ENCODE measurements at regions not wholly inside any gene's neighbourhood (a gene's known extent, or its start where the extent isn't known, plus 50 kb on each side); places are given as distances from the start of the nearest gene placed in this dataset.
"Not testable (repeated sequence)": the region's sequence is repeated elsewhere in the genome, so short reads cannot be mapped to it uniquely, and the experiment has no call there.

- DNase-seq, result no peak
Measured at GRCh38 chr2:53353135-53354114, 414.2 kb upstream of the CHAC2 start.

- DNase-seq, result no peak
Measured at GRCh38 chr2:53347269-53347668, 420.3 kb upstream of the CHAC2 start.

- DNase-seq, result no peak
Measured at GRCh38 chr2:53342248-53342647, 425.4 kb upstream of the CHAC2 start.

DNA sequence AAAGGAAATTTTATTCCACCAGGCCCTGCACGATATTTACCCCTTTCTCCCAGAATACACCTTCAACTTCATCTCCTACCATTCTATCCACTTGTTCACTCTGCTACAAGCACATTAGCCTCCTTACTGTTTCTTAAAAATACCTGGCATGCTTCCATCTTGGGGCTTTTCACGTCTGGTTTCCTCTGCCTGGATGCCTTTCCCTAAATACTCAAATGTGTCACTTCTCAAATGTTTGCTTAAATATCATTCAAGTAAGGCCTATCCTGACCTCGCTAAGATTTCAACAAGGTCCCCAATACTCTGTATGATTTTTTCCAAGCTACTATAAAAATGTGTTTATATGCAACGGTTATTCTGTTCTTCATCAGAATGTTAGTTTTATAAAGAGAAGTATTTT is 433.0 kb upstream of the CHAC2 start:
- DNase-seq, result no peak

DNA sequence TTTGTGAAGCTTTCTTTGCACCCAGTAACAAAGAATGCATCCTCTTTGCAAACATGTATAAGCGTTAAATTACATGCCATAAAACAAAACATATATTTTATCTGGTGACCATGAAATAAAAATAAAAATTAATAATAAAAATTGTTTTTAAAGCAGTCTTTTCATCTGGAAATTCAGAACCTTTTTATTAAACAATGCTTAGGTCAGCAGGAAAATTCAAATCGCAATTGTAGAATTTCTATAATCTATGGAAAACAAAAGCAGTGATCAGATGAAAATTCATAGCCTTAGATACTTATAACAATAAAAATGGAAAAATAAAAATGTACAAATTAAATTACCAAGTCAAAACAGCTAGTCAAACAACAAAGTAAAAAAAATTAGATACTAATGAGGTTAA is 435.9 kb upstream of the CHAC2 start:
- DNase-seq, result no peak

GRCh38 chr2:53317861-53318260 is 449.7 kb upstream of the CHAC2 start:
- no peak for DNase-seq

- DNase-seq, result no peak
Measured at GRCh38 chr2:53315149-53315548, 452.5 kb upstream of the CHAC2 start.

DNA sequence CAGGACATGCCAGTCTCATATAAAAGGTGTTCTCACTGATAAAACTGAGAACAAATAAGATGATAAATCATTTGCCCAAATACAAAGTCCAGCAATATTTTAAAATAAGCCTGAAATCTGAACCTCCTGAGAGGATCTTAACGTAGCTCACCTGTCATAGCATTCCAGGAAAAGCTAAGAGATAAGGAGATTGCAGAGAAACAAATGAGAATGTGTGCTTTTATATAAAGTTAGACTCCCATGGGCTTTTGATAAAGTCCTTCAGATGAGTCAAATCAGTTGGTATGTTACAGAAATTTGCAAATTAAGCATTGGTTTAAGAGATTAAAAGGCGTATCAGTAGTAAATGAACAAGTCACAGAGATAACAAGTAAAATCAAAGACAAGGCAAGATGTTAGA is 452.9 kb upstream of the CHAC2 start:
- DNase-seq, result no peak

GRCh38 chr2:53313644-53314043 is 454.0 kb upstream of the CHAC2 start:
- not testable (repeated sequence) for DNase-seq

GRCh38 chr2:53312721-53313120 is 454.9 kb upstream of the CHAC2 start:
- DNase-seq, result no peak

DNA sequence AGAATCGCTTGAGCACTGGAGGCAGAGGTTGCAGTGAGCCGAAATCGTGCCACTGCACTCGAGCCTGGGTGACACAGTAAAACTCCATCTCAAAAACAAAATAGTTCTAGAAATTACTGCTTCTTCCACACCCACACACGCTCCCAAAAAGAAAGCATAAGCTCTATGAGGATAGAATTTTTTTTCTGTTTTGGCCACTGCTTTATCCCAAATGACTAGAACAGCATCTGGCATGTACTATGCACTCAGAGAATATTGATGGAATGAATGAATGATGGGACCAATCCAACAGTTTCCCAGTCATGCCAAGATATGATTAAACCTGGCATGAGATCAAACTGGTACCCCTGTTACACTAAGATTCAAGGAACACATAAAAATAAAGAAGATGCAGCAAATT is 455.4 kb upstream of the CHAC2 start:
- DNase-seq, result no peak

GRCh38 chr2:53303012-53303578 is 464.5 kb upstream of the CHAC2 start:
- no peak for DNase-seq

DNA sequence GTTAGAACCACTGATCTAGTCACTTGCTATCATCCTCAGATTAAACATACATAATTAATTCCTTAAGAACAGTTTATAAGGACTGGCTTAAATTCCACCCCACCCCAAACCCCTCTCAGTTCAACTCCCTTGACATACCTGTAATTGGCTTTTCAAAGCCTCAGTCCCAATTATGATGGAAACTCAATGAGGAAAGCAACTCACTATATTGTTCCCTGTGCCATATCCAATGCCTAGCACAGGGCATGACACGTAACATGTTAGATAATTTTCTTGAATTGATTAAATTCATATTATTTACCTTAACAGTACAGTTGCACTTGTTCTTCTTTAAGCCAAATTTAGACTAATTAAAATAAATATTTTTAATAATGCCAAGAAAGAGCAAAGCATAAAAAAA is 465.1 kb upstream of the CHAC2 start:
- no peak for DNase-seq

DNA sequence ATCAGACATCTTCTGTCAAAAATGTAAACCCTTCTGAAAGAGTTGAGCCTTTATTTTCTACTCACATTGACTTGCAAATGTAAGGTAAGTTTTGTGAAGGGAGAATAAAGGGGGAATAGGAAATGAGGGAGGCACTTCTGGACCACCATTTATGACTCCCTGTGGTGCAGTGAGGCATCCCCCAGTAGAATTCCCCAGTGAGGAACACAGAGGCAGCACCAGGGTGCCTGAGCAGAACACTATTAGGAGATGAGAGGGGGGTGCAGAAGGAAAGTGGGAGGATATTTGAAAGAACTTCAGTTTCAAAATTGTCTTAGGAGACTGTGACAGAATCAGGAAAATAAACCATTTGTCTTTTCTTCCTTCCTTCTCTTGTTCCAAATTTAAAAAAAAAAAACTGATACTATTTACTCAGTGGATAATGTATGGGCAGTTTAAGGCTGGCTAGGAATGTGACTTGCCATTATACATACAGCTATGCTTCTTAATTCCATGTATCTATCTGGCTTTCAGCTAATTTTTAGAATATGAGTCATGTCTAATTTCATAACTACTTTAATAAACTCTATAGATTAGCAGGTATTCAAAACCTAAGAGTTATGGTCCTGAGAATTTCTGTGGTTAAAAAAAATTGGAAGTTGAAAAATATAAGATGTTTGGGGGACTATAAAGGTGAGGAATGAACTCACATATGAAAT is 478.1 kb upstream of the CHAC2 start:
- no peak for DNase-seq

- no peak for DNase-seq
Measured at GRCh38 chr2:53286345-53286744, 481.3 kb upstream of the CHAC2 start.

DNA sequence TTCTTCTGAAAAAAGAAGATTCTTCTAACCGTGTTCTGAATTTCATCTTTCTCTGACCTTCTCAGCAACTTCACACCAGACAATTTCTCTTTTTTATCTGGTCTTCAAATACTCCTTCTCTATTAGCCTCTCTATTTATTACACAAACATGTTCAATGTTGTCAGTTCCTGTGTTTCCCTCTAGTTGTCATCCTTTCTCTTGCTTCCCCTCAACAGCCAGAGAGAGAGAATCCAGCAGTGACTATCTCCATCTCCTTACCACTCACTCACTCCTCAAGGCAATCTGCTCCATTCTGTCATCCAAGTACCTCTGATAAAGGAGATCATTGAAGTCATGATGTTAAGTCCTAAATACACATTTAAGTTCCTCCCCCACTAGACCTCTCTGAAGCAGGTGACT is 491.9 kb upstream of the CHAC2 start:
- DNase-seq, result no peak

GRCh38 chr2:53268626-53269025 is 499.0 kb upstream of the CHAC2 start:
- DNase-seq, result no peak

DNA sequence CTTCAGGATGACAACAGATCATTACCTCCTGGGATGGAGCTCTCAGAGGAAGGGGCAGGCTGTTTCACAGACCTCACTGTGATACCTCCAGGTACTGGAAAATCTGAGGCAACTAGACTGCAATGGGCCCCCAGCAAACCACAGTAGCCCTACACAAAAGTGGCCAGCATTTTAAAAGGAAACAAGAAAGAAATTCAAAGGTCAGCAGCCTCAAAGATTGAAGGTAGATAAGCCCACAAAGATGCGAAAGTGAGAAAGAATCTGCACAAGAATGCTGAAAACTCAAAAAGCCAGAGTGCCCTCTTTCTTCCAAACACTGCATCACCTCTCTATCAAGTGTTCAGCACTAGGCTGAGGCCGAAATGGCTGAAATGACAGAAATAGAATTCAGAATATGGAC is 499.5 kb upstream of the CHAC2 start:
- no peak for DNase-seq

GRCh38 chr2:53265544-53266299 is 501.9 kb upstream of the CHAC2 start:
- DNase-seq, result no peak

DNA sequence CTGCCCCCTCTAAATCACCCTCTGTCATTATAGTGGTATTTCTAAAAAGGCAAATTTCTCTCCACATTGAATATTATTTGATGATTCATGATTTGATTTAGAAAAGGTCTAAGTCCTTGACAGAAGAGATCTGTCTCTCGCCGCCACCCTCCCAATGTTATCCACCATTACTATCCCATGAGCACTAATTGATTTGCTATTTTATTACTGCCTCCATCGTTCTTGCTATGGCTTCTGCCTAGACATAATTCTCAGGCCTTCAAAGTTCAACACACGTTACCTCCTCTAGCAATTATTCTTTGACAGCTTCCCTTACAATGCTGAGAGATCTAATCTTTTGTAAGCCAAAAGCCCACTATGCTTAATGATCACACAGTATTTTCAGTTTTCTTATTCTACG is 507.0 kb upstream of the CHAC2 start:
- no peak for DNase-seq

GRCh38 chr2:53259395-53260009 is 508.1 kb upstream of the CHAC2 start:
- no peak for DNase-seq

DNA sequence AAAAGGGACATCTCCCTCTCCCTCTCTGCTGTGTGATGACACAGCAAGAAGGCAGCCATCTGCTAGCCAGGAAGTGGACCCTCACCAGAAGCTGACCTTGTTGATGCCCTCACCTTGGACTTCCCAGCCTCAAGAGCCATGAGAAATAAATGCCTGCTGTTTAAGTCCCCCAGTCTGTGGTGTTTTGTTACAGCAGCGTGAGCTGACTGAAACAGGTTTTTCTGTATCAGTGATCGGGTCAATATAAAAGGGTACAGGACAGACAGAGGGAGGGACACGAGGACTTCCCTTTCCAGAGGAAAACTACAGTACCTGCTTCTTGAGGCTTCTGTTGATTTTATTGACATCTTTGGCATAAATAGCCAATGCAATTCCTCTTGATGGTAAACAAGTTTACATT is 510.3 kb upstream of the CHAC2 start:
- DNase-seq, result no peak

DNA sequence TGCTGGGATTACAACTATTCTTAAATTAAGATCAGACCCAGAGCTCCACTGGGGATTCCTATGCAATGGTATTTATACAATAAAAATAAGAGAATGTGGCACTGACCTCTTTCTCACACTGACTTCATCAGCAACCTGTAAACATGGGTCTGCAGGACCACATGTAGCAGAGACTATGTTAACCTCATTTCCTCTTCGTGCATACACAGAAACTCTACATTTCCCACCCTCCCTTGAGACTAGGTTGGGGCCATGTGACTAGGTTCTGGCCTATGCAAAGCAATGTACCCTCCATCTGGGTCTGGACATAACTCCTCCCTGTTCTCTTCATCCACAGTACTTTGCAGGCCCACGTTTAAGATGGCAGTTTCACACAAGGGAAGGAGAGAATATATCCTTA is 514.4 kb upstream of the CHAC2 start:
- no peak for DNase-seq
